ENCODE measurements at regions not wholly inside any gene's neighbourhood (a gene's known extent, or its start where the extent isn't known, plus 50 kb on each side); places are given as distances from the start of the nearest gene placed in this dataset.

DNA sequence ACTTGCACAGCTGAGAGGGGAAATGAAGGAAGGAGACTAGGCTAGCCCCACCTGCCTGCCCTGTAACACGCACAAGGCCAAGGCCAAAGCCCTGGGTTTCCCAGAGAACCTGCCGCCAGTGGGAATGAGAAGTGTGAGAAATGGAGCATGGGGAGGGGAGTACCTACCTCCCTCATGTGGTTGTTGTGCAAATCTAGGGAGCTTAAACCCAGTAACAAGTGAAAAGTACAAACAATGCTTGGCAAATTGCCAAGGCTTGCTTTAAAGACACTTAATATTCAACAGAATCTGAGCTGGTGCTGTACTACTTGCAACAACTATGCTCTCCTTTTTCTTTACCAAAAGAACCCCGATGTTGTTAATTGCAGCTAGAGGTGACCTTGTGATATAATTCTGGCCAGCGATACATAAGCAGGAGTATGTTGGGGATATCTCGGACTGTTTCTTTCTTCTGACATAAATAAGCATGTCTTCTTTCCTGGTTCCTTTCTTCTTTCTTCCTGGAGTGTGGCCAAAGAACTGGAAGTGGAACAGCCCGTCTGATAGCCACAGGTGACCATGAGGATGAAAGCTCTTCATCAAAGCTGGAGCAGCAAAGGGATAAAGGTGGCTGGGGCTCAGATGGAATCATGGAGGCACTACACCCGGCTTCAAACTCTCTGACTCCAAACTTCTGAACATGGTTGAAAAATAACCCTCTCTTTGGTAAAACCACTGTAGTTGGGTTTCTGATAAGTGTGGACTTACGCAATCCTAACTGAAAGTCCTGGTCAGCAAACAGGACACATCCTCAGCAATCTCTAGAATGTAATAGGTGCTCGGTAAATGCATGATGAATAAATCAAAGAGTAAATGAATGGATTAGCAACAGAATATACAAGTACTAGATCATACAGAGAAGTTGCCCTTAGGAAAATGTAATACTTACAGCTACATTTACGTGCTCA, 207.9 kb downstream of the NUAK1 start:
- no peak overlapping the region for H3K4me3 ChIP-seq (replicated peaks; ENCODE audit: low read depth, low read length)
- DNase-seq (ENCODE audit: extremely low read depth, insufficient read length), result no peak
- TF ChIP-seq, protein P1, sequence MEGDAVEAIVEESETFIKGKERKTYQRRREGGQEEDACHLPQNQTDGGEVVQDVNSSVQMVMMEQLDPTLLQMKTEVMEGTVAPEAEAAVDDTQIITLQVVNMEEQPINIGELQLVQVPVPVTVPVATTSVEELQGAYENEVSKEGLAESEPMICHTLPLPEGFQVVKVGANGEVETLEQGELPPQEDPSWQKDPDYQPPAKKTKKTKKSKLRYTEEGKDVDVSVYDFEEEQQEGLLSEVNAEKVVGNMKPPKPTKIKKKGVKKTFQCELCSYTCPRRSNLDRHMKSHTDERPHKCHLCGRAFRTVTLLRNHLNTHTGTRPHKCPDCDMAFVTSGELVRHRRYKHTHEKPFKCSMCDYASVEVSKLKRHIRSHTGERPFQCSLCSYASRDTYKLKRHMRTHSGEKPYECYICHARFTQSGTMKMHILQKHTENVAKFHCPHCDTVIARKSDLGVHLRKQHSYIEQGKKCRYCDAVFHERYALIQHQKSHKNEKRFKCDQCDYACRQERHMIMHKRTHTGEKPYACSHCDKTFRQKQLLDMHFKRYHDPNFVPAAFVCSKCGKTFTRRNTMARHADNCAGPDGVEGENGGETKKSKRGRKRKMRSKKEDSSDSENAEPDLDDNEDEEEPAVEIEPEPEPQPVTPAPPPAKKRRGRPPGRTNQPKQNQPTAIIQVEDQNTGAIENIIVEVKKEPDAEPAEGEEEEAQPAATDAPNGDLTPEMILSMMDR (IDR thresholded peaks at IDR 0.05; ENCODE audit: insufficient read depth, low read length, poor library complexity, severe bottlenecking), result no peak
- no peaks in the 10 kb centered on the region for H3K36me3 ChIP-seq (ENCODE audit: control insufficient read depth, insufficient read depth, low read length)
- no peaks in the 10 kb centered on the region; the same call in 1 of the 2 replicates for H3K27me3 ChIP-seq (replicated peaks; ENCODE audit: control insufficient read depth, insufficient read depth, low read length)

DNA sequence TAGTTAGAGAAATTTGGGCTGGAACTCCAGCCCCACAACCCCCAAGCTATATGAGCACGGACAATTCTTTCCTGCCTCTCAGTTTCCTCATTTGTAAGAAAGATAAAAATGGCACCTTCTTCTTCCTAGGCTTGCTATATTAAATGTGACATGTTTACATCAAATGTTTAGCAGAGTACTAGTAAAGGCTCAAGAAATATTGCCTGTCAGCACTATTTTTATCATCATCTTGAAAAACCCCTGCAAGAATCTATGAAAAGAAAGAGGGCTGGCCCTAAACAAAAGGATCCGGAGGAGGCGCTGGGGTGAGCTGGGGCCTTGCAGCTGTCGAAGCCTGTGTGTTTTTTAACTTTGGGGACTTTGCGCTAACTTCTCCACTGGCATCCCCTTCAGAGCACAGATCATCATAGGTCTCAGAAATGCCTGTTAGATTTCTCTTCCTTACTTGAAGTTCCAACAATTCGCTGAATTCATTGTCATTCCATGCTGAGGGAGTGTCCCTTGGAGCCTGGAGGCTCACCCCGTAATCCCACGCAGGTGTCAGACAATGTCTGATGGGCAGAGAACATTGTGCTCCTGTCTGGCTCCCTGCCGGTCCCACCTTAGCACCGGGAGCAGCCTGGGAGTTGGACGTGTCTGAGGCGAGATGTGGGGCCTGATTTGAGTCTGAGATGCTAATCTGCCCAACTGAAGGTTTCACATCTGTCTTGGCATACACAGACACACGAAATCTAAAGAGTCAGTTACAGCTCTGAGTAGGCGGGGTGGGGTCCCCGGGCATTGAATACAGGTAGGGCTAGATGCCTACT, 206.8 kb downstream of the NUAK1 start:
- TF ChIP-seq, protein P1 (IDR thresholded peaks at IDR 0.05; ENCODE audit: insufficient read depth, low read length, poor library complexity, severe bottlenecking), result no peak
- H3K4me3 ChIP-seq (replicated peaks; ENCODE audit: low read depth, low read length), result no peak overlapping the region
- no peaks in the 10 kb centered on the region; the same call in 1 of the 2 replicates for H3K27me3 ChIP-seq (replicated peaks; ENCODE audit: control insufficient read depth, insufficient read depth, low read length)
- DNase-seq (ENCODE audit: extremely low read depth, insufficient read length), result no peak
- no peaks in the 10 kb centered on the region for H3K36me3 ChIP-seq (ENCODE audit: control insufficient read depth, insufficient read depth, low read length)

DNA sequence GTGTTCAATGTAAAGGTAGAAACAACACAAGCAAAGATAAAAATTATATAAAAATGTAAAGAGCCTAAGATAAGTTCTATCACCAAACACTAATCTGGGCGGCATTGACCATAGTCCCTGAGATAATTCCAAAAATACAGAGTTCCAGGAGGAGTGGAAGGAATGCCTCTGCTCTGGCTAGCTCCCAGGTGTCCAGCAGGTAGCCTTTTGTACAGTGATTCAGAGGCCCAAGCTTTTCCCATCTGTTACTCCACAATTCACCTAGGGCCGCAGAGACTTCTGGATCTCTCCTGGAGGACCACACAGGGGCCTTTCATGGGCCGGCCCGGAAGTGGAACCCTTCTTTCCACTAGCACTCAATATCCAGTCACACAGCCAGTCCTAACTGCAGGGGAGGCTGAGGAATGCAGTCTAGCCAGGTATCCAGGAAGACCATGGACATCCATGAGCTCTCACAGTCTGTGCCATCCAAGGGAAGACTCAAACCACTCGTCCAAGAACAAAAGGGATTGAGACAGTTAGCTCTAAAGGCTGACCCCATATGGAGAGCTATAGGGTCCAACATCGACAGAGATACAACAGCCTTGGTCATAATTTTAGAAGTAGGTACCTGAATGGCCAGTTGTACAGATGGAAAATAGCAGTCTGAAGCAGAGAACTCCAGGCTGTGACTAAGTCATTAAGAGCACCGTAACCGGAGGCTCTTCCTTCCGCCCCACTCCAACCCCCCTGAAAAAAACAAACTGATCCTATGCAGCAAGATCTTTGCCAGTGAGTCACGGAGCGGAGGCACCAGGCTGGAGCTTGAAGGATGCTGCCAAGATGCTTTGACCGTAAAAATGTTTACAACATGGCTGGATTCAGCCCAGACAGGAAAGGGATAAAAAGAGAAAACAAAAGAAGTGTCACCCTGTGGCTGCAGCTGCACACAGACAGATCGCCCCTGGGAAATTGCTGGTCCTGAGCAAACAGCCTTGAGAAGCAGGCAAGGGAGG, 204.8 kb downstream of the NUAK1 start:
- TF ChIP-seq, protein P1 (IDR thresholded peaks at IDR 0.05; ENCODE audit: insufficient read depth, low read length, poor library complexity, severe bottlenecking), result no peak
- Histone ChIP-seq H3K36me3 (ENCODE audit: control insufficient read depth, insufficient read depth, low read length) (no peaks in the 10 kb centered on the region), H3K4me3 (replicated peaks; ENCODE audit: low read depth, low read length) (no peak overlapping the region), H3K27me3 (replicated peaks; ENCODE audit: control insufficient read depth, insufficient read depth, low read length) (no peaks in the 10 kb centered on the region)
- DNase-seq (ENCODE audit: extremely low read depth, insufficient read length), result no peak

DNA sequence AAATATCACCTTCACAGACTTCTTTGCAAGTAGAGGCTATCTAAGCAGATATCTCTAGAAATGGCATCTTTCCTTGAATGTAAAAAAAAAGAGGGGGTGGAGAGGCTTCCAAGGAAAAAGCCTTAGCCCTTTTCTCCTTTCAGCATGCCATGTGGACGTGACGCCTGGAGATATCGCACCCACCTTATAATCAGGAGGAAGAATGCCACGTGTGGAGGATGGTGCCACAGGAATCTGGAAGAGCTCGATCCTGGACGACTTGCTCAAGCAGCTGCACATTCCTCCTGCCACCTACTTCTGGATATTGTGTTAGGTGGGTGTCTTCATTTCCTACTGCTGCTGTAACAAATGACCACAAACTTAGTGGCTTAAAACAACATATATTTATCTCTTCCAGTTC, 203.6 kb downstream of the NUAK1 start:
- TF ChIP-seq, protein P1 (IDR thresholded peaks at IDR 0.05; ENCODE audit: insufficient read depth, low read length, poor library complexity, severe bottlenecking), result no peak
- no peak for DNase-seq (ENCODE audit: extremely low read depth, insufficient read length)
- H3K27me3 ChIP-seq (replicated peaks; ENCODE audit: control insufficient read depth, insufficient read depth, low read length), result no peaks in the 10 kb centered on the region
- no peak overlapping the region for H3K4me3 ChIP-seq (replicated peaks; ENCODE audit: low read depth, low read length)
- H3K36me3 ChIP-seq (ENCODE audit: control insufficient read depth, insufficient read depth, low read length), result no peaks in the 10 kb centered on the region

DNA sequence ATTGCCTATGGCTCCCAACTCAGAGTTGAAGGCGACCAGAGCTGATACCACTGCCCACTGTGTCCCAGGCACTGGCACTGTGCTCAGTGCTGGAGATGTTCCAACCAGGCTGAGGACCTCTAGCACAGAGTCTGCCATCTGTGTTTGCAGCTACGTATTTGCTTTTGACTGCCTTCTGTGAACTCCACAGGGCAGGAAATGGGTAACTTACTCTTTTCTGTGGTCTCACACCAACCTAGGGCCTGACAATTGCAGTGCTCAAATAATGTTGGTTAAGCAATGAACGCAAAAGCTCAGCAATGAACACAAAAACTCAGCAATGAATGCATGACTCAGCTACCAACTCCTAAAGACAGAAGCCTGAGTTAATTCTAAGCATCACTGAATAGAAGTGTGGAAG, 202.8 kb downstream of the NUAK1 start:
- no peak for DNase-seq (ENCODE audit: extremely low read depth, insufficient read length)
- no peak overlapping the region for H3K4me3 ChIP-seq (replicated peaks; ENCODE audit: low read depth, low read length)
- H3K27me3 ChIP-seq (replicated peaks; ENCODE audit: control insufficient read depth, insufficient read depth, low read length), result no peaks in the 10 kb centered on the region
- TF ChIP-seq, protein P1 (IDR thresholded peaks at IDR 0.05; ENCODE audit: insufficient read depth, low read length, poor library complexity, severe bottlenecking), result no peak
- no peaks in the 10 kb centered on the region for H3K36me3 ChIP-seq (ENCODE audit: control insufficient read depth, insufficient read depth, low read length)
